ENCODE measurements at regions not wholly inside any gene's neighbourhood (a gene's known extent, or its start where the extent isn't known, plus 50 kb on each side); places are given as distances from the start of the nearest gene placed in this dataset.
A peak's percentile ranks its signal among the peaks of the same experiment; 100 is the strongest.

DNA sequence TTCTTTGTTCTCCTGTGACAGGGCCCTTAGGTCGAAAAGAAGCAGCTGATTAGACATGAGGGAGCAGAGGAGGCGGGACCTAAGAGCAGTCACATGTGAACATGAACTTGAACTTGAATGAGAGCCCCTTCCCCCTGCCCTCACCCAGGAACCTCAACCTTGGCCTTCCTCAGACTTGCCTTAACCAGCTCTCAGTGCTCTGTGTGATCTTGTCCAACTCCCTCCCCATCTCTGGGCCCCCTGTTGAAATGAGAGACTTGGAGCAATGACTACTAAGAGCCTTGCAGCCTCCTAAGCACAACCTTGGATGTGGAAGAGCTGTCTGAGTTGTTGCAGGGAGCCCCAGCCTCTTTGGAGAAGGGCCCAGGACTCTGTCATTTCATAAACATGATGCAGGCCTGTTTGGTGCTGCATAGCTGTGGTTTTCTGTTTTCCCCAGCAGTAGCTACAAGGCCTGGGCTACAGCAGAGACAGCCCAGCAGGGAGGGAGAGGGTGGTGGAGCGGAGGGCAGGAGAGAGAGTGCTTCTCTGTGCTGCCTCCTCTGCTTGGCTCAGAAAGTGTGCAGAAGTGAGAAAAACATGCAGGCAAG lies 123.9 kb upstream of the ZMIZ1 start:
- DNase-seq (ENCODE audit: missing footprints) (no peak), ATAC-seq (peak; percentile 90)
- intact Hi-C loops (cut with DNase I): no loop called here

DNA sequence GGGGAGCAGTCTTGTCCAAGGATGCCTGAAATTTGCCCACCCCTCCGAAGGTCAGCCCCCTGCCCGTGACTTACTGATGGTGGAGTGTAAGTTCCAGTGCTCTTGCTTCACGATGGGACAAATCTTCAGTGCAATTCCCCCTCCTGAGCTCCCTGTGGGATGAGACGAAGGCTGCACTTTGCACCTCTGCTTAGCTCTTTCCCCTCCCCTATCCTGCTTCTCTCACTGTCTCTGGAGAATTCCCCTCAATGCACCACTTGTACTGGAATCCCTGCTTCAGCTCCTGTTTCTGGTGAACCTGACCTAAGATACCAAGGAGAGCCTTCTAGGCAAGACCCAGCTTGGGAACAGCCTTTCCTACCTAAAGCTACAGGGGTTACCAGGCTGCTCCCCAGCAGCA lies 122.9 kb upstream of the ZMIZ1 start:
- no peak for DNase-seq (ENCODE audit: missing footprints)
- intact Hi-C loops (cut with DNase I): no loop called here
- no peak for ATAC-seq

DNA sequence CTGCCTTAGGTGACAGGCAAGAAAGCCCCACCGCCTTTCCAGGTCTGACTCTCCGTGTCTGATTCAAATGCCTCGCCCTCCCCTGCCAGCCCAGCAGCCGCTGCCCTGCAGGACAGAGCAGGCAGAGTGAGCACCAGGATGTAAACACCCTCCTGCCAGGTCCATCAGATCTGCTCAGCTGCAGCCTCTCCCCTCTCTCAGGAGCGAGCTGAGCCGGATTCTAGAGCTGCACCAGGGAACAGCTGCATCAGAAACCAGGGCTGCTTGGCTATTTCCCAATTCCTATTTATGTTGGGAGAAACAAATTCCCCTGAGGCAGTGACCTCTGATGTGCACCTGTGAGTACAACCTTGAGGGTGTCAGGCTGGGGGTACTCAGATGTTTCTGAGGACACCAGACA lies 121.5 kb upstream of the ZMIZ1 start:
- intact Hi-C loops (cut with DNase I): no loop called here
- DNase-seq (ENCODE audit: missing footprints) (no peak), ATAC-seq (no peak)

DNA sequence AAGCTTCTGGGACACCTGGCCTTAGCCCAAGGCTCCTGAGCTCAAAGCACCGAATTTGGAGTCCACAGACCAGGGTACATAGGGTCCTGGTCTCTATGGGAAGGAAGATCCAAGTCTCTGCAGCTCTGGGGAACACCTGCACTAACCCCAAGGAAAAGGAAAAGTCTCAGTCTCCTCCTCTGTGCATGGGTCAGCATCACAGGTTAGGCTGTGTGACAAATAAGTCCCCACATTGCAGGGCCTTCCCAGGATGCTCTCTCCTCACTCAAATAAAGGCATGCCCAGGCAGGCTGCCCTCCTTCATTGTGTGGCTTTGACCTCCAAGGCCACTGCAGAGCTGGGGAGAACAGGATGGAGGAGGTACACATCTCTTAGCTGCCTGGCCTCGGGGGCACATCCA lies 121.0 kb upstream of the ZMIZ1 start:
- DNase-seq (ENCODE audit: missing footprints): no peak
- ATAC-seq: no peak
- intact Hi-C loops (cut with DNase I): no loop called here

DNA sequence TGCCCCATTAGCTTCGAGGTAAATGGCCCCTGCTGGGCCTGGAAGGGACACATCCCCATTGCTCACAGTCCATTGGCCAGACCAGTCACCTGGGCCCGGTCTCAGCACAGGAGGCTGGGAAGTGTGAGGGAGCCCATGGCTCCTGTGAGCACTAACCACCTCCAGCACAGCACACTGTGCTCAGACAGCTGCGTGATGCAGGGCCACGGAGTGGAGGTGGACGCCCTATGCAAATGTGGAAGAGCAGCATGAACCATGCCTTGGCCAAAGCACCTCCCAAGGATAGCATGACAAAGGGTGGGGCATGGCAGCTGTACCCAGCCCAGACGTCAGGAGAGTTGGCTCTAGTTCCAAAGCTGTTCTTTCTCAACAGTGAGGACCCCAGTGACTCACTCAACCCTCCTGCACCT lies 120.1 kb upstream of the ZMIZ1 start:
- intact Hi-C loops (cut with DNase I): no loop called here
- DNase-seq (ENCODE audit: missing footprints) (no peak), ATAC-seq (no peak)

DNA sequence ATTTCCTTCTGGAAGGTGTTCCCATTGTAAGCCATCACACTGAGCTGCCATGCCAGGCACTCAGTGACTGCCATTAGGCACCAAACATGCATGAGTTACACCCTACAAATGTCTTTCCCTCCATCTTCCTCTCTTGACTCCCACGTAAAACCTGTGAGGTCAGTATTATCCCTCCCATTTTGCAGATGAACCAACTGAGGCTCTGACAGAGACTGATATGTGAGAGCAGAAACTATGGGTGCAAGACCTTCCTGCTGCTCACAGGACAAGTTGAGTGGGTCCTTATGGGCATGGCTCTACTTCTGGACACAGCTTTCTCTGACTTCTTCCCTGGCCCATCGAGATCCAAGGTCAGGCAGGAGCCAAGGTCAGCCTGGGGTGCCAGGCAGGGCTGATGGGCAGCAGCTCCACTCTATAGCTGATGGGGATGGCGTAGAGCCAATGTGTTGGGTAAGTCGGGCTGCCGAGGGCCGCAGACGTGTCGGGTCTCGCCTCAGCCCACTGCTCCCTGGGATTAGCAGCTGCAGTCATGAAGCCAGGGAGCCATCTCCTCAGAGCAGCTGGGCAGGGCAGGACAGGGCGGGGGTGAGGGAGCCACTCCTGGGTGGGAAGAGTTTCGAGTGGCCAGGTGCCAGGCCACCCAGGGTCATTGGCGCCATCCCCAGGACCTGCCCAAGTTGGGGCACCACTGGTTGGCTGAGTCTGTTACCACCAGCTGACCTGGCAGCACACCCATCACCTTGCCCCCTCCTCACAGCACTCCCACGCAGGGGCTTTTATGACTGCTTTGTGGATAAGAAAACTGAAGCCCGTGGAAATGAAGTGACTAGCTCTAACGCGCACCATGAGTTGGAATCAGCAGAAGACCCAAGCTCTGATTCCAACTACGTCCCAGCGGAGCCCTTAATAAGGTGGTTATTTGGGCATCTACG lies 117.8 kb upstream of the ZMIZ1 start:
- ATAC-seq (no peak), DNase-seq (ENCODE audit: missing footprints) (no peak)
- intact Hi-C loops (cut with DNase I): no loop called here

DNA sequence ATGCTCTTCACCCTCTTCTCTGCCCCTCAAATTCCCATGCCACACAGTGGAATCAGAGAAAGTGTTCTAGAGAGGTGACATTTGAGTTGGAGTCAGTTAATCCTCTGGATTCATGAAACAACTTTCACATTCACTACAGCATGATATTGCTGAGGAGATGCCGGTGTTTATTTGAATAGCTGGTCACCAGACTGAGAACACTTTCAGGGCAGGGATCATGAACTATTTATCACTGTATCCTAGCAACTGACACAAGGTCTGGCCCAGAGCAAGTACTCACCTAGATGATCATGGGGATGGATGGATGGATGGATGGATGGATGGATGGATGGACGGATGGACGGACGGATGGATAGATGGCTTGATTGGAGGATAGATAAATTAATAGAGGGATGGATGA lies 116.7 kb upstream of the ZMIZ1 start:
- intact Hi-C loops (cut with DNase I): no loop called here
- ATAC-seq (no peak), DNase-seq (ENCODE audit: missing footprints) (no peak)

DNA sequence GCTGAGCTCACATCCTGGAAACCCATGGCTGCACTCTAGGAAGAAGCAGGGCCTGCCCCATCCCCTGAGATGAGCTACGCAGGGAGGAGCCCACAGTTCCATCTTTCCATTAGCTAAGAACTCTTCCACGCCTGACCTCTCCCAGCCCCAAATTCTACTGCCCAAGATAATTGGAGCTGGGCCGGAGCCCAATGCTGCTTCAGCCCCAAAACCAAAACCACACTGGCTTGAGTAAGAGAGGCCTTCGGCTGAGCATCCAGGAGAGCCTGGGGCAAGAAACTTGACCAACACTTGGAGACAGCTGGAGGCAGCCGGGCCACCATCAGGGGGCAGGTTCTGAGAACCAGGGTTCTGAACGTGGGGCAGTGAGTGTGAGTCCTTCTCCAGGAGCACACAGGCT lies 116.1 kb upstream of the ZMIZ1 start:
- DNase-seq (ENCODE audit: missing footprints) (no peak), ATAC-seq (peak; percentile 68)
- intact Hi-C loops (cut with DNase I): no loop called here

DNA sequence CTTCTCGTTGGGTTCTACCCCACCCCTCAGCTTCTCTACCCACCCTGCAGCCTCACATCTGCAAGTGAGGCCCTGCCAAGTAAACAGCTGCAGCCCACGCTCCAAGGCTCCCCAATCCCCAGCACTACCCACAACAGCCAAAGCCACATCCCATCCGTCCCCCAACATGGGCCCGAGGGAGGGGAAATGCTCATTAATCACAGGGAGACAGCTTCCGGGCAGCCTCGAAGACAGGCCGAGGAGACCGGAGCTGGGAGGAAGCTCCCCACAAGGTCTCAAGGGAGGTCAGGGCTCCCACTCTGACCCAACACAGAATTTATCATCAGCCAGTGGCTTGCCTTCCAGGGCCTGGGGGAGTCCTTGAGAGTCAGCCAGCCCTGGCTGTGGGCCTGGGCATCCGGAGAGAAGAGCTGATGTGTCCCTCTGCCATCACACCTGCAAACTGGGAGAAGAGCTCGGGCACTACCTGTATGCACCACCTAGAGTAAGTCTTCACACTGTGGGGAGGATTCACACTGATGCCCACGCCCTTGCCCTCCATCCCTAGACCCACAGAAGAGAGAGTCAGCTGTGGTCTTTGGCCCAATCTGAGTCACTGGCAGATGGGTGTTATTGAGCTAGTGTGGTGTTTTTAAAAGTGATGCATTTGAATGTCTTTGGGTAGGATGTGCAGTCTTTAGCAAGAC lies 115.5 kb upstream of the ZMIZ1 start:
- DNase-seq (ENCODE audit: missing footprints) (no peak), ATAC-seq (peak; percentile 47)
- intact Hi-C loops (cut with DNase I): no loop called here

DNA sequence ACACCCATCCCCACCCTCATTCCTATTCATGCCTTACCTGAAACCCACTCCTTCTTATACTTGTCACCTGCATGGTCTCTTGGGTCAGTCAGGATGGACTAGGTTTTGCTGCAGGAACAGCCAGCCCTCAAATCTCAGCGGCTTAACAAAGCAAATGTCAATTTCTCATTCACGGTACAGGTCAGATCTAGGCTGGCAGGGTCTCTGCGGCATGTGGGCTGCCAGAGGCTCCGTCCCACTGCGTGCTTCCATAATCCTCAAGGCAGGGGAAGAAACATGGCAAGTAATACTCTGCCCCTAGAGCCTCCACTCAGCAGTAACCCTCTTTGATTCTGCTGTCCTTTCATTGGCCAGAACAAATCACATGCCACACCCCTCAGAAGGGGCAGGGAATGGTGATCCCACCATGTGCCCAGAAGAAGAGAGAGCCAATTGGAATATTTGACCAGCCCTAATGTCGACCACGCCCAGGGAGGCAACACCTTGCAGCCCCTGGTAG lies 114.9 kb upstream of the ZMIZ1 start:
- intact Hi-C loops (cut with DNase I): no loop called here
- DNase-seq (ENCODE audit: missing footprints) (no peak), ATAC-seq (no peak)

DNA sequence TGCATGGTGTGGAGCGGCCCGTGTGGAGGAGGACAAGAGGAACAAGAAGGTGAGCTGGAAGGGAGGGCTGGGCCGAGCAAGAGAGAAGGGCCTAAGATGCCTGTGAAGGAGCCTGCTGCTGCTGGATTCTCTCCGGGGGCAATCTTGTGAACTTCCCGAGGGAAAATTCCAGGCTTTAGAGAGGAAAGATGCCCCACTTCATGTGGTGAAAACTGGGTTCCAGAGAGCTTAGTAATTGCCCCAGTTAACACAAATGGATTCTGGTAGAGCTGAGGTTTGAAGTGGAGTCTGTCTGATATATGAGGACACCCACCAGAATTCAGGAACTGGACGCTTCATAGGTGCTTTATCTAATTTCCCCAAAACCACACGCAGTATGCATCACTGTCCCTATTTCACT lies 114.1 kb upstream of the ZMIZ1 start:
- intact Hi-C loops (cut with DNase I): no loop called here
- ATAC-seq (no peak), DNase-seq (ENCODE audit: missing footprints) (no peak)

DNA sequence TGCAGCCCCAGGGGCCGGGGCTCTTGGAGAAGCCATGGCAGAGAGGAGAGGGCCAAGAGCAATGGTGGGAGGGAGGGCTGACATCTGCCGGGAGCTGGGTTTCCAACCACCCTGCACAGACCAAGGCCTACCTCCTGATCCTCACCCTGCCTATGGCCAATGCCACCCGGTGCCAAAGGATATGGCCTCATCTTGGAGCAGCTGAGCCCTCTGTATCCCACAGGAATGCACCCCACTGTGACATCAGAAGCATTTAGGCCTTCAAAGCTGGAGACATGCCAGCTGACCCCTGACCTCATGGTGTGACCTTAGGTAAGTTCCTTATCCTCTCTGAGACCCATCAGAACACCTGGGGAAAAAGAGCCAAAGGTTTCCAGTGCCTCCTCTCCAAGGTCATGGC lies 113.6 kb upstream of the ZMIZ1 start:
- DNase-seq (ENCODE audit: missing footprints) (no peak), ATAC-seq (no peak)
- intact Hi-C loops (cut with DNase I): no loop called here

DNA sequence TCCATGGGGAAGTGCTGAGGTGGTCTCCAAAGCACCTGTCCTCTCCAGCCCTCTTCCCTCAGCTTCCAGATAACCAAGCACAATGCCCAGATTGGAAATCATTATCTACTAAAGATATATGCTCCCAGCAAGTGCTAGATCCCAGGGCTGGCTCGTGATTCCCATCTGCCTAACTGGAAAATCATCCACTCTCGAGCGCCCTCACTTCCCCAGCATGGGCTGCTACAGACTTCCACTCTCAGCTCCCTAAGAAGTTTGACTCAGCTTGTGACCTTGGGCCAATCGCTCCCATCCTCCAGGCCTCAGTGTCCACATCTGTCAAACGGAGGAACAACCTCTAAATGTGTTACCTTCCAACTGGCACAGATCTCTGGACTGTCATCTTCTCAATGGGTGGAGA lies 112.4 kb upstream of the ZMIZ1 start:
- DNase-seq (ENCODE audit: missing footprints) (no peak), ATAC-seq (no peak)
- intact Hi-C loops (cut with DNase I): no loop called here

DNA sequence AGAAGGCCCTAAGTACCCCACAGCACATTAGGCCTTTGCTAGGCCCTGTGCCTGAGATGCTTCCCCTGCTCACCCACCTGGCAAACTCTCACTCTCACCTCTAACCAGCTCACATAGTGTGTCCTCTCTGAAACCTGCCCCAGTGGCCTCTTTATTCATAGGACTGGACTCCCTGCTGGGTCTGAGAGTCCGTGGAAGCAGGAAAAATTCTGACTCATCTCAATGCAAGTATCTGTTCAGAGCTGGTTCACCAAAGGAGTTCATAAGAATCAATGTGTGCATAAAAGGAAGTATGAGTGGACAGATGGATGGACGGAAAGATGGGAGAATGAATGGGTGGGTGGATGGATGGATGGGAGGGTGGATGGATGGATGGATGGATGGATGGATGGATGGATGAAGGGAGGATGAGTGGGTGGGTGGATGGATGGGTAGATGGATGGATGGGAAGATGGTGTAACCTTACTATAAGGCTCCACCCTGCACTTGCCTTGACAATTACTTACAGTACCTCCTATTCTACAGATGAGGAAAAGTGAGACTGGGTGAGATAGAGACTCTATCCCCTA lies 111.2 kb upstream of the ZMIZ1 start:
- intact Hi-C loops (cut with DNase I): no loop called here
- DNase-seq (ENCODE audit: missing footprints): no peak
- ATAC-seq: no peak

DNA sequence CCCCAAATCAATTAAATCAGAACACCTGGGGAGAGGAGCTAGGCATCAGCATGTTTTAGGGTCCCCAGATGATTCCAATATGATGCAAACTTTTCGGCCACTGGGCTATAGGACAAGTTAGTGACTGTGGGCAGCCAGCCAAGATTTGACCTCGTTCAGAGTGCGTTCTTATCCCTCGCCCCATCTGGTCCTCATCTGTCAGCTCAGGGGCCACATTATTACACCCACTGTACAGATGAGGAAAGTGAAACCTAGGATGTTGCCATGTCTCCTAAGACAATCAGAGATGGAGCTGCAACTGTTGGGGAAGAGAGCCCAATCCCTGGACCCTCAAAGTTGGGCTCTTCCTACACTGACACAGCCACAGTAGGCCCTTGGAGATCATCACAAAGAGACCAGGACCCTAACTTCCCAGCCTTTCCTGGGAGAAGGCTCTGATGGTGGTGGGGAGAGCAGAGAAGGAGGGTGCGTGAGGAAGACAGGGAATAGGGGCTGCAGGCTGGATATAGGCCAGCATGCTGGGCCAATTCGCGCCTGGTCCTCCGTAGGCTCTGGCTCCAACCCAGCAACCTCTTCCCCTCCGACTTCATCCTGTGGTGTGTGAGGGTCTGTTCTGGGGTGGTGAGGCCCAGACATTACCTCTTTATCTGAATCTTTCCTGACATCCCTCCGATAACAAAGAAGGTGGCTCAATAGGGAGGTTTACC lies 109.4 kb upstream of the ZMIZ1 start:
- no peak for DNase-seq (ENCODE audit: missing footprints)
- intact Hi-C loops (cut with DNase I): no loop called here
- no peak for ATAC-seq

DNA sequence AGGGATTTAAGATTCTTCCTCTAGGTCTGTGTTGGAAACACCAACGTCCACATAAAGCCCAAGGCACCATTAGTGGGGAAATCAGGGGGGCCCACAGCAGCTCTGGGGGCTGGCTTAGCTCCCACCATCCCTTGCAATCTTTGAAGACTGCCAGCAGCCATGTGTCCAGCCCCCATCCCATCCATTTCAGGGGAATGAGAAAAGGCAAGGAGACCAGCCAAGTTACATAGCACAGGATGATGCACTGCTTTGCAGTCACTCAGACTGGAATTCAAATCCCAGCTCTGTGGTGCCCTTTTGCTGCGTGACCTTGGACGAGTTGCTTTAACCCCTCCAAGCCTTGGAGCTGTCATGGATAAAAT lies 108.9 kb upstream of the ZMIZ1 start:
- ATAC-seq (no peak), DNase-seq (ENCODE audit: missing footprints) (no peak)
- intact Hi-C loops (cut with DNase I): no loop called here

DNA sequence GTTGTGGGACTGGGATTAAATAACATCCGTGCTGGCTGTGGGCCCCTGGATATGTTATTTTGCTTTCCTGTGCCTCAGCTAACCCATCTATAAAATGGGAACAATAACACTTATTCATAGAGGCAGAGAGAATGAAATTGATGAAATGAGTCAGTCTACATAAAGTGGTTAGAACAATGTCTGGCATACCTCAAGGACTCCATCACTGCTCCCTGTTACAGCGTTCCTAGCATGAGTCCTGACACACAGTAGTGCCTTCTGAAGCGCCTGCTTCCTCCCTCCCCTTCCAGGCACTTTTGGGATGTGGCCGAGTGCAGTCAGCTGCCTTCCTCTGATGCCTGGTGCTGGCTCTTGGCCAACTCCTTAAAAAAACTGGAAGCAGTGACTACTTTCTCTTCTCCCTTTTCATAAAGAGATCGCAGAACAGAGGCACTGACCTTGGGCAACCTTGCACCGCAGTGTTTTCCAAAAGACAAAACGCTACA lies 108.4 kb upstream of the ZMIZ1 start:
- peak; percentile 23 for ATAC-seq
- no peak for DNase-seq (ENCODE audit: missing footprints)
- intact Hi-C loops (cut with DNase I): no loop called here

DNA sequence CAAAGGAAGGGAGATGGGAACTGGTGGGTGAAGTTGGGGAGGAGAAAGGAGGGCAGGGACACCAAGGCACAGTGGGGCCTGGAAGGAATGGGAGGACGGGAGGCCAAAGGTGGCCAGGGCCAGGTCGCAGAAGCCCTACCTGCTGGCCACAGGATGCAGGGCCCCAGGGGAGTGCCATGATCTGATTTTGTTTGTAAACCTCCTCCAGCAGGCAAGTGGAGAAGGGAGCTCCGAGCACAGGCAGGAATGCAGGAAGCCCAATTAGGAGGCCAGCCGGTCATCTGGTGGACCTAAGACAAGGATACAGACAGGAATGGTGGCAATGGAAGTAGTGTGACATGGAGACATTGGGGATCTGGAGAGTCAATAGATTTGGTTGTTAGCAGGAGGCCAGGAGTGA lies 107.0 kb upstream of the ZMIZ1 start:
- intact Hi-C loops (cut with DNase I): no loop called here
- ATAC-seq (no peak), DNase-seq (ENCODE audit: missing footprints) (no peak)

All from Right ventricle myocardium inferior (tissue), 1 donor.